Liver (tissue), 8 donors: ENCODE measurements at regions not wholly inside any gene's neighbourhood (a gene's known extent, or its start where the extent isn't known, plus 50 kb on each side); places are given as distances from the start of the nearest gene placed in this dataset.

Source experiments
- DNase-seq: peaks from one replicate; pipeline ENCODE4 v3.0.0-alpha.2; 2017; ENCODE audit warnings: low spot score
- H3K27ac ChIP-seq, 2 donors: one replicate each; pipeline ENCODE4 v1.7.0; 2013; ENCODE audit warnings: inconsistent platforms in 2 of 2, low read length in 2 of 2, control low read depth in 1 of 2, low read depth in 1 of 2, mild to moderate bottlenecking in 1 of 2
- H3K27me3 ChIP-seq, 4 donors: one replicate each; pipeline versions ENCODE4 v1.6.1 to v1.7.0; 2013; ENCODE audit warnings: low read length in 3 of 4, inconsistent platforms in 1 of 4, mild to moderate bottlenecking in 1 of 4, moderate library complexity in 1 of 4; ENCODE audit not compliant: control insufficient read depth in 4 of 4, insufficient read depth in 4 of 4
- H3K36me3 ChIP-seq, 4 donors: one replicate each; pipeline versions ENCODE4 v1.6.1 to v1.7.0; 2013; ENCODE audit warnings: low read length in 3 of 4, mild to moderate bottlenecking in 3 of 4, low read depth in 1 of 4, moderate library complexity in 1 of 4; ENCODE audit not compliant: control insufficient read depth in 4 of 4, insufficient read depth in 3 of 4
- H3K4me1 ChIP-seq, 4 donors: one replicate each; pipeline versions ENCODE4 v1.6.1 to v1.7.0; 2013; ENCODE audit warnings: low read length in 3 of 4, mild to moderate bottlenecking in 3 of 4, moderate library complexity in 1 of 4; ENCODE audit not compliant: control insufficient read depth in 4 of 4, insufficient read depth in 4 of 4
- H3K4me3 ChIP-seq, 3 donors: one replicate each; pipeline versions ENCODE4 v1.6.1 to v1.7.0; 2013; ENCODE audit warnings: low read length in 3 of 3, control low read depth in 1 of 3, low read depth in 1 of 3, mild to moderate bottlenecking in 1 of 3
- H3K9ac ChIP-seq, 2 donors: one replicate each; pipeline ENCODE4 v1.7.0; 2013; ENCODE audit warnings: low read length in 2 of 2, mild to moderate bottlenecking in 2 of 2, moderate library complexity in 2 of 2, control low read depth in 1 of 2, low read depth in 1 of 2
- H3K9me3 ChIP-seq, 4 donors: one replicate each; pipeline versions ENCODE4 v1.6.1 to v1.7.0; 2013; ENCODE audit warnings: low read length in 3 of 4; ENCODE audit not compliant: control insufficient read depth in 4 of 4
- ATF3 ChIP-seq: IDR thresholded peaks from 2 replicates; pipeline ENCODE4 v1.6.1; 2016; ENCODE audit warnings: antibody characterized with exemption
- CTCF ChIP-seq: fragments of 150-350 bp; IDR thresholded peaks from 2 replicates; pipeline ENCODE4 v1.5.1; 2017; ENCODE audit warnings: improper control_type of control experiment, low read depth, low read length; ENCODE audit not compliant: missing input control
- EGR1 ChIP-seq, 2 donors: IDR thresholded peaks; 2 replicates each; pipeline ENCODE4 v1.6.1; 2016 to 2018; ENCODE audit warnings: antibody characterized with exemption in 2 of 2, low read depth in 2 of 2
- FOXA1 ChIP-seq: IDR thresholded peaks from 2 replicates; pipeline ENCODE4 v1.6.1; 2016; ENCODE audit warnings: antibody characterized with exemption
- FOXA2 ChIP-seq: IDR thresholded peaks from 2 replicates; pipeline ENCODE4 v1.6.1; 2016; ENCODE audit warnings: antibody characterized with exemption
- GABPA ChIP-seq, 2 donors: IDR thresholded peaks in 1 of 2; conservative IDR thresholded peaks in 1 of 2; 2 replicates each; pipeline ENCODE4 v1.6.1; 2016; ENCODE audit warnings: antibody characterized with exemption in 2 of 2, mild to moderate bottlenecking in 1 of 2, moderate library complexity in 1 of 2
- HNF4G ChIP-seq: IDR thresholded peaks from 2 replicates; pipeline ENCODE4 v1.6.1; 2016; ENCODE audit warnings: antibody characterized with exemption
- MAX ChIP-seq: IDR thresholded peaks from 2 replicates; pipeline ENCODE4 v1.6.1; 2016; ENCODE audit warnings: antibody characterized with exemption
- NR2F2 ChIP-seq: IDR thresholded peaks from 2 replicates; pipeline ENCODE4 v1.6.1; 2016; ENCODE audit warnings: antibody characterized with exemption
- RAD21 ChIP-seq, 2 donors: IDR thresholded peaks; 2 replicates each; pipeline ENCODE4 v1.6.1; 2016; ENCODE audit warnings: antibody characterized with exemption in 2 of 2, mild to moderate bottlenecking in 2 of 2
- REST ChIP-seq: IDR thresholded peaks from 2 replicates; pipeline ENCODE4 v1.6.1; 2016; ENCODE audit warnings: antibody characterized with exemption, mild to moderate bottlenecking
- RXRA ChIP-seq, 2 donors: IDR thresholded peaks; 2 replicates each; pipeline ENCODE4 v1.6.1; 2017 to 2018; ENCODE audit warnings: antibody characterized with exemption in 2 of 2, mild to moderate bottlenecking in 1 of 2
- SP1 ChIP-seq: IDR thresholded peaks from 2 replicates; pipeline ENCODE4 v1.6.1; 2018; ENCODE audit warnings: antibody characterized with exemption, mild to moderate bottlenecking
- TAF1 ChIP-seq: conservative IDR thresholded peaks from 2 replicates; pipeline ENCODE4 v1.6.1; 2016; ENCODE audit warnings: antibody characterized with exemption, mild to moderate bottlenecking
- ZBTB33 ChIP-seq: IDR thresholded peaks from 2 replicates; pipeline ENCODE4 v1.6.1; 2016; ENCODE audit warnings: antibody characterized with exemption
- WGBS: extraction: QIAGEN DNeasy Blood & Tissue Kit; methylation state at CpG from one replicate; pipeline ENCODE4 v1.1.7; 2013; 5-methylcytosine and 5-hydroxymethylcytosine counted together
- donor health status: healthy.
- donor health status: healthy.
- donor health status: healthy.
- donor health status: healthy.
- donor health status: healthy.

GRCh38 chr4:124396333-124396732 is 316.2 kb downstream of the ANKRD50 start:
- no peaks in the 10 kb centered on the region for H3K27me3 ChIP-seq
- no peak overlapping the region for H3K4me3 ChIP-seq
- no peaks in the 10 kb centered on the region for H3K4me1 ChIP-seq
- no peak overlapping the region for H3K9ac ChIP-seq
- no peaks in the 10 kb centered on the region for H3K36me3 ChIP-seq
- no peaks in the 10 kb centered on the region for H3K9me3 ChIP-seq
- 90% methylated on average over 3 of the region's 3 CpGs for WGBS
- no peak overlapping the region for H3K27ac ChIP-seq
- TF ChIP-seq TAF1 (no peak), ATF3 (no peak), EGR1 (IDR thresholded peaks at IDR 0.05; ENCODE audit: low read depth in 2 of 2) (no peak)
- no peak for DNase-seq

GRCh38 chr4:124401606-124402005 is 310.9 kb downstream of the ANKRD50 start:
- no peak overlapping the region for H3K27ac ChIP-seq
- no peaks in the 10 kb centered on the region for H3K9me3 ChIP-seq
- WGBS: 74% methylated on average over 3 of the region's 3 CpGs
- no peak for DNase-seq
- H3K36me3 ChIP-seq: no peaks in the 10 kb centered on the region
- no peaks in the 10 kb centered on the region for H3K27me3 ChIP-seq
- H3K4me1 ChIP-seq: no peaks in the 10 kb centered on the region
- H3K4me3 ChIP-seq: no peak overlapping the region
- TF ChIP-seq EGR1 (IDR thresholded peaks at IDR 0.05; ENCODE audit: low read depth in 2 of 2): no peak
- no peak for TF ChIP-seq SP1
- TF ChIP-seq ATF3: no peak
- no peak for TF ChIP-seq FOXA1
- TF ChIP-seq RAD21 (IDR thresholded peaks at IDR 0.05): no peak
- no peak for TF ChIP-seq ZBTB33
- no peak for TF ChIP-seq TAF1
- no peak for TF ChIP-seq NR2F2
- TF ChIP-seq MAX: no peak
- TF ChIP-seq REST: no peak
- no peak for TF ChIP-seq FOXA2
- no peak for TF ChIP-seq GABPA (IDR thresholded peaks at IDR 0.05 in 1 of 2, conservative IDR thresholded peaks at IDR 0.05 in 1 of 2)
- TF ChIP-seq HNF4G: no peak
- no peak for TF ChIP-seq CTCF
- no peak for TF ChIP-seq RXRA (IDR thresholded peaks at IDR 0.05)
- no peak overlapping the region for H3K9ac ChIP-seq
